HG02973 (cell line): ENCODE measurements at regions not wholly inside any gene's neighbourhood (a gene's known extent, or its start where the extent isn't known, plus 50 kb on each side); places are given as distances from the start of the nearest gene placed in this dataset.
"Not testable (repeated sequence)": the region's sequence is repeated elsewhere in the genome, so short reads cannot be mapped to it uniquely, and the experiment has no call there.

Source experiments
- ATAC-seq: cut with Tn5 transposase; IDR thresholded peaks from one replicate; pipeline ENCODE4 v1.9.1; 2021; ENCODE audit warnings: moderate library complexity; ENCODE audit not compliant: unreplicated experiment

GRCh38 chr12:83432176-83432719 lies 745.5 kb downstream of the TMTC2 start:
- ATAC-seq: no peak

DNA sequence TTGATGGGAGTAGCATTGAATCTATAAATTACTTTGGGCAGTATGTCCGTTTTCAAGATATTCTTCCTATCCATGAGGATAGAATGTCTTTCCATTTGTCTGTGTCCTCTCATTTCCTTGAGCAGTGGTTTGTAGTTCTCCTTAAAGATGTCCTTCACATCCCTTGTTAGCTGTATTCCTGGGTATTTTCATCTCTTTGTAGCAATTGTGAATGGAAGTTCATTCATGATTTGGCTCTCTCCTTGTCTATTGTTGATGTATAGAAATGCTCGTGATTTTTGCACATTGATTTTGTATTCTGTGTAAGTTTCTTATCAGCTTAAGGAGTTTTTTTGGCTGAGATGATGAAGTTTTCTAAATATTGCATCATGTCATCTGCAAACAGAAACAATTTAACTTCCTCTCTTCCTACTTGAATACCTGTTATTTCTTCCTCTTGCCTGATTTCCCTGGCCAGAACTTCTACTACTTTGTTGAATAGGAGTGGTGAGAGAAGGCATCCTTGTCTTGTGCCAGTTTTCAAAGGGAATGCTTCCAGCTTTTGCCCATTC lies 741.0 kb downstream of the TMTC2 start:
- not testable (repeated sequence) for ATAC-seq

- no peak for ATAC-seq
Measured at GRCh38 chr12:83414981-83415380, 728.3 kb downstream of the TMTC2 start.

GRCh38 chr12:83408851-83409250 lies 722.1 kb downstream of the TMTC2 start:
- ATAC-seq: no peak

- no peak for ATAC-seq
Measured at GRCh38 chr12:83408146-83408545, 721.4 kb downstream of the TMTC2 start.

- ATAC-seq: no peak
Measured at GRCh38 chr12:83404521-83404920, 717.8 kb downstream of the TMTC2 start.

GRCh38 chr12:83390186-83390585 lies 703.5 kb downstream of the TMTC2 start:
- ATAC-seq: no peak

GRCh38 chr12:83389237-83389996 lies 702.7 kb downstream of the TMTC2 start:
- no peak for ATAC-seq

GRCh38 chr12:83388551-83388950 lies 701.8 kb downstream of the TMTC2 start:
- ATAC-seq: peak; percentile 53

- no peak for ATAC-seq
Measured at GRCh38 chr12:83386527-83387264, 700.0 kb downstream of the TMTC2 start.

DNA sequence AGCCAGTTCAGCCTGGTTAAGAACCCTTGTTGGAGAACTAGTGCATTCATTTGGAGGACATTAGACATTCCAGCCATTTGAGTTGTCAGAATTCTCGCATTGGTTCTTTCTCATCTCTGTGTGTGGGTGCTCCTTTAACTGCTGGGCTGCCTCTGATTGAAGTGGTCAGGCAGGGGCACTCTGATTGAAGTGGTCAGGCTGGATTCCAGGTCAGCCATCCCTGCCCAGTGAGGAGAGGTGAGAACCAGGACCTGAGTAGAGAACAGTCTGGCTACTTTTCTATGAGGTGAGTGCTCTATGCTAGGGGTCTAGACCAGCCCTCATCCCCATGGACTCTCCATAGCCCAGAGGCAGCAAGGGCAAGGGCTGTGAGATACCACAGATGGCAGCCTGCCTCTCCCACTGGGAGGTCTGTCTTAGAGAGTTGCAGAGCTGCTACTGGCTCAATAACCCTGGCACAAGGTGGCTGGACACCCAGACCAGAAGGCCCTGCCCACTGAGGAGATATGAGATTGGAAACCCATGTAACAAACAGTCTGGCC lies 691.6 kb downstream of the TMTC2 start:
- ATAC-seq: no peak

DNA sequence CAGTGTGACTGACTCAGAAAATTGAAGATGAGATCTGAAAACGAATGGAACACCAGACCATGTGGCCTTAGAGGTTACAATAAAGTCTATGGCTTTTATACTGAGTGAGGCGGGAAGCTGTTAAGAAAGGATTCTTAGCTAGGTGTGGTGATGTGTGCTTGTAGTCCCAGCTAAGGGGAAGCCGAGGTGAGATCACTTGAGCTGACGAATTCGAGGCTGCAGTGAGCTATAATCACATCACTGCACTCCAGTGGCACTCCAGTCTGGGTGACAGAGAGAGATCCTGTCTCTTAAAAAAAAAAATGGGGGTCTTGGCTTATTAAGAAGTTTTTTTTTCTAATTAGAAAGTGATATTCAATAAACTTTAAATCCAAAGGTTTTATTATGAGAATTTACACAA lies 678.6 kb downstream of the TMTC2 start:
- no peak for ATAC-seq

DNA sequence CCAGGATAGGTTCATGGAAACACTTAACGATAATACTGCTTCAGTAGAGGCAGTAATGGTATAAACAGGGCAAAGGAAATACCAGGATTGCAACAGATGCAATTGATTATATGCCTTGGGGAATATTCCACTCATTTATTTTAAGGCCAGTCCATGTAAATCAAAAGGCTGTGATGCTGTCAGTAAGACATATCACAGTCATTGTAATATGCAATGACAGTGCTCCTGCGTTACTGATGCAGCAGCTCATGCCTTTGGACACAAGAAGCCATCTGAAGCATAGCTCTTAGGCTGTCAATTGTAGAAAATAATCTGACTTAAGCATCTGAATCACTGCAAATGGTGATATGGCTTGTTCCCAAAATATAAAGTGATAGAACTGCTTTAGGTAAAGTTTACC lies 674.8 kb downstream of the TMTC2 start:
- ATAC-seq: no peak

DNA sequence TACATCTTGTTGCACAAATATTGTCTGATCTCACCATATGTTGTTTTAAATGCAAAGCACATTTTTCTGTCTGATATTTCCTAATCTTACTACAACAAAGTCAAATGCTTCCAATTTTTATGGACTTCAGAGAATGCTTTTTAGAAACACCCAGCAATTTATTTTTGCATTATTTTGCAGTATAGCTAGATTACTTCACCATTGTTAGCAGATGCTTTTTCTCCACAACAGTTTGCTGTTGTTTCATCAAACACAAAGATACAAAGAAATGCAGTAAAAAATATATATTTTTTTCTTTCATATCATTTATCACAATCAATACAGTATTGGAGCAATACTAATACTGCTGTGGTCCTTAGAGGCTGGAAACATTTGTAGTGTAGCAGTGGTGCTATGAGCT lies 674.4 kb downstream of the TMTC2 start:
- no peak for ATAC-seq

- no peak for ATAC-seq
Measured at GRCh38 chr12:83349907-83350611, 663.4 kb downstream of the TMTC2 start.

DNA sequence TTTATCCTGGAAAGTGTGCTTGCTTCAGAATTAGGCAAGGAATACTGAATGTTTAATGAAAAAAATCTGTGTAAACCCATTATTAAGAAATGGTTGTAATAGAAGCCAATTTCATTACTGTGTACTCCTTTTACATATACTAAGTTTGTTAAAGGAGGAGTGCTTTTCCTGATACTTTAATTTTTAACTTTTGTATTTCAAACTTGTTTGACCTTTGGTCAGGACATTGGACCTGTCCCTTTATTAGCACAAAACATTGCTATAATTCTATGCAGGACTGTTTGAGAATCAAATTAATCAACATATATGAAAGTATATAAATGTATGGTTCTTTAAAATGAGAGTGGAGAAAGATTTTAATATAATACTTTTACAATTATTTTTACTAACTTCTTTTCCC lies 659.6 kb downstream of the TMTC2 start:
- no peak for ATAC-seq

DNA sequence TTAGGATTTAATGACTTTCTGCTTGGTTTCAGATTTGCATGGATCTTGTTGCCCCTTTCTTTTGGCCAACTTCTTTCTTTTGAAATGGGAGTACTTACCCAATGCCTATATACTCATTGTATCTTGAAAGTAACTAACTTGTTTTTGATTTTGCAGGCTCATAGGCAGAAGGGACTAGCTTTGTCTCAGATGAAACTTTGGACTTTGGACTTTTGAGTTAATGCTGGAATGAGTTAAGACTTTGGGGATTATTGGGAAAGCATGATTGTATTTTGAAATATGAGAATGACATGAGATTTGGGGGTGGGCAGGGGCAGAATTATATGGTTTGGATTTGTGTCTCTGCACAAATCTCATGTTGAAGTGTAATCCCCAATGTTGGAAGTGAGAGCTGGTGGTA lies 657.1 kb downstream of the TMTC2 start:
- no peak for ATAC-seq

DNA sequence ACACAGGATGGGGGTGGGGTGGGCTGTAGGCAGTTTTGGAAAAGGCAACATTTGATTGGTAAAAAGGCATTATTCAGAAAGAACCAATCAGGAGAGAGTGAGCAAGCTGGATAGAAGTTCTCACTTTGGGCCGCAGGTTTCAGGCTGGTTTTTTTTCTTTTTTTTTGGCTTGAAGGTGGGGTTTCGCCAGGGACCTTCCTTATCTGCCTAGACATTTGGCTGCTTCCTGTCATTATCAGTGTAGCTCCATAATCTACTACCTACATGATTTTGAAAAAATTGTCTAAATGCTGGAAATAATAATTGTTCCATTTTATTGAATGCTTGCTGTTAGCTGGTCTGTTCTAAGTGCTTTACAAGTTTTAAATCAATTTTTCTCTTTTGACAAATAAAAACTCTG lies 649.0 kb downstream of the TMTC2 start:
- no peak for ATAC-seq

DNA sequence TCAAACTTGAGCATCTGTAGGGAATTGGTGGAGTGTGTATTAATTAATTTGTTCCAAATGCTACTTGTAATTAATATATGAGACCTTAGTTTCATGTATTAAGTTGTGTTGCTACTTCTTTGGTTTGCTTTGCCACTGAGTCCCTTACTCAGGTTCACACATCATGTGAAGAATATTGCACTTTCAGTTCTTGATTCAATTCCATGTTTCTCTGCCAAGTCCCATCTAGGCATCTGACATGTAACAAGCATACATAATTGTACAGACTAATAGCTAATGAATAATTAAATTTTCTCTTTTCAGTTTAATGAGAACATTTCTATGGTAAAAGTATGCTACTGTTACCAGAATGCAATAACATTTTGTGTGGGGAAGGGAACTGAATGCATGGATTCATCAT lies 640.0 kb downstream of the TMTC2 start:
- ATAC-seq: no peak

GRCh38 chr12:83323866-83324265 lies 637.2 kb downstream of the TMTC2 start:
- ATAC-seq: no peak

DNA sequence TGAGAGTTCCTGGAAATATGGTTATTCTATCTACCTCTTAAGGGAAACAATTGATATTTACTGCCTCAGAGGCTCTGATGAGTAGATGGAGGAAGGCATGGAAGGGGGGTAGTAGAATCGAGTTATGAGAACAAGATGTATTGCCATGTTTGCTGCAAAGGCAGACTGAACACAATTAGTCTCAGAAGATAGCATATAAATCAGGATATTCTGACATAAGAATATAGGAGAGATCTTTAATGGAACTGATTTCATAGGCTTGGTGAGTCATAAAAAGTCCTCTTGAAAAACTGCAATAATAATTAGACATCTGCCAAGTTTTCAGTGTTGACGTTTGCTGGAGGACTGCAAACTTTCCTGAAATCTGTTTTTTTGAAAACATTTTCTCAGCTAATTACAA lies 636.1 kb downstream of the TMTC2 start:
- ATAC-seq: no peak
